ENCODE measurements at regions not wholly inside any gene's neighbourhood (a gene's known extent, or its start where the extent isn't known, plus 50 kb on each side); places are given as distances from the start of the nearest gene placed in this dataset.
A peak's percentile ranks its signal among the peaks of the same experiment; 100 is the strongest.

- no peak for DNase-seq (ENCODE audit: low spot score)
Measured at GRCh38 chr1:65486613-65487012, 66.1 kb downstream of the LEPR start.

- no peak for DNase-seq (ENCODE audit: low spot score)
Measured at GRCh38 chr1:65489481-65489880, 69.0 kb downstream of the LEPR start.

GRCh38 chr1:65490231-65491009 is 70.0 kb downstream of the LEPR start:
- DNase-seq (ENCODE audit: low spot score): no peak

GRCh38 chr1:65491472-65491871 is 71.0 kb downstream of the LEPR start:
- no peak for DNase-seq (ENCODE audit: low spot score)

GRCh38 chr1:65493802-65494201 is 73.3 kb downstream of the LEPR start:
- no peak for DNase-seq (ENCODE audit: low spot score)

- DNase-seq (ENCODE audit: low spot score): no peak
Measured at GRCh38 chr1:65494671-65495070, 74.2 kb downstream of the LEPR start.

GRCh38 chr1:65495137-65495536 is 74.7 kb downstream of the LEPR start:
- DNase-seq (ENCODE audit: low spot score): no peak

- DNase-seq (ENCODE audit: low spot score): no peak
Measured at GRCh38 chr1:65497256-65497830, 76.9 kb downstream of the LEPR start.

GRCh38 chr1:65503427-65503826 is 83.0 kb downstream of the LEPR start:
- DNase-seq (ENCODE audit: low spot score): no peak

GRCh38 chr1:65504263-65504662 is 83.8 kb downstream of the LEPR start:
- no peak for DNase-seq (ENCODE audit: low spot score)

- DNase-seq (ENCODE audit: low spot score): no peak
Measured at GRCh38 chr1:65505547-65506300, 85.3 kb downstream of the LEPR start.

GRCh38 chr1:65508051-65508450 is 87.6 kb downstream of the LEPR start:
- DNase-seq (ENCODE audit: low spot score): no peak

- DNase-seq (ENCODE audit: low spot score): no peak
Measured at GRCh38 chr1:65509912-65510680, 89.6 kb downstream of the LEPR start.

- no peak for DNase-seq (ENCODE audit: low spot score)
Measured at GRCh38 chr1:65510961-65511360, 90.5 kb downstream of the LEPR start.

GRCh38 chr1:65512383-65512782 is 91.9 kb downstream of the LEPR start:
- DNase-seq (ENCODE audit: low spot score): no peak

- DNase-seq (ENCODE audit: low spot score): no peak
Measured at GRCh38 chr1:65512967-65513780, 92.7 kb downstream of the LEPR start.

- DNase-seq (ENCODE audit: low spot score): no peak
Measured at GRCh38 chr1:65514041-65514440, 93.6 kb downstream of the LEPR start.

GRCh38 chr1:65524931-65525265 is 104.4 kb downstream of the LEPR start:
- DNase-seq (ENCODE audit: low spot score): no peak

- DNase-seq (ENCODE audit: low spot score): peak; percentile 68
Measured at GRCh38 chr1:65525266-65526048, 105.0 kb downstream of the LEPR start.

GRCh38 chr1:65526049-65526556 is 105.6 kb downstream of the LEPR start:
- no peak for DNase-seq (ENCODE audit: low spot score)

- DNase-seq (ENCODE audit: low spot score): no peak
Measured at GRCh38 chr1:65527190-65527589, 106.7 kb downstream of the LEPR start.

All from left forelimb (tissue), 1 donor.